ENCODE measurements at regions not wholly inside any gene's neighbourhood (a gene's known extent, or its start where the extent isn't known, plus 50 kb on each side); places are given as distances from the start of the nearest gene placed in this dataset.

DNA sequence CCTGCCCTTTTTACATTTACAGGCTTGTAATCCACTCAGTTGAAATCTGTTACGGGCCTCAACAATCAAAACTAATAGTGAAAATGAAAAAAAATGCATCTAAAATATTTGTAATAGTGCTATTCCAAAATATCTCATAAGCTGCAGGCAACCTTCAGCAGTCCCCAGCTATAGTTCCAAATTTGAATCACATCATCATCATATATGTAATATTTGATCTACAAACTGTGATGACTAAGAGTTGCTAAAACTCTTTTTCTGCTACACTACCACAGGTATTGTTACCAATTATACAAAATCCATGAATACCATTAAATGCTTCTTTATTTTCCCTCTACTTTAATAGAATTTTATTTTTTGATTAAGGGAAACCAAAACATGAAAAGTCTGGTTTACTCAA is 121.4 kb upstream of the RFC3 start:
- Mint-ChIP-seq H3K27me3 (peaks cover 2% of the 10 kb centered on the region), H3K4me1 (no peaks in the 10 kb centered on the region), H3K36me3 (no peaks in the 10 kb centered on the region), H3K9me3 (no peaks in the 10 kb centered on the region), H3K27ac (no peak overlapping the region), H3K4me3 (no peak overlapping the region)

DNA sequence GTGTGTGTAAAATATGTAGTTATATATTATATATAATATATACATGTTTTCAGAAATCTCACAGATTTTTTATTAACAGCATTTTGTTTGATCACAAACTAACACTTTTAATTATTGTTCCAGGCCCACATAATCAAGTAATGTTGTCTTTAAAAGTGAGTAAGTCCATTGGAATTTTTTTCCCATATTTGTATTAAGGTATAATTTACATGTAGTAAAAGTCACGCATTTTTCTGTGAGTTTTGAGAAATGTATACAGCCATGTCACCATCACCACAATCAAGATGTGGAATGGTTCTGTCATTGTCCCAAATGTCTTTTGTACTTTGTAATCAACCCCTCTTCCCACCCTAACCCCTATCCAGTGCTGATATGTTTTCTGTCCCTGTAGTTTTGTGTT is 120.0 kb upstream of the RFC3 start:
- Mint-ChIP-seq H3K4me1 (no peaks in the 10 kb centered on the region), H3K9me3 (no peaks in the 10 kb centered on the region), H3K36me3 (no peaks in the 10 kb centered on the region), H3K4me3 (no peak overlapping the region), H3K27ac (no peak overlapping the region), H3K27me3 (peaks cover 2% of the 10 kb centered on the region)

DNA sequence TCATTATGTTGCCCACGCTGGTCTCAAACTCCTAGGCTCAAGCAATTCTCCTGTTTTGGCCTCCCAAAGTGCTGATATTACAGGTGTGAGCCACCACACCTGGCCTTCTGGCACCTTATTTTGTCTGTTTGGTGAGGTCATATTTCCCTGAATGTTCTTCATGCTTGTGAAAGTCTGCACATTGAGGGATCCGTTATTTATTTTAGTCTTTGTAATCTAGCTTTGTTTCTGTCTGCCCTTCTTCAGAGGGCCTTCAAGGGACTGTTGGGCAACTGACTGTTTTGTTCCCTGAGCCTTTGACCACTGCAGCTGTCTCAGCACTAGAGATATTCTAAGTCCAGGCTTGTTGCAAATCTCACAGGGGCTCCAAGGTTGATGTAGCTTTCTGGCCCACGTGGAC is 110.5 kb upstream of the RFC3 start:
- Mint-ChIP-seq H3K36me3 (peaks cover 5% of the 10 kb centered on the region), H3K9me3 (peaks cover 26% of the 10 kb centered on the region), H3K27me3 (peaks cover 20% of the 10 kb centered on the region), H3K27ac (no peak overlapping the region), H3K4me3 (no peak overlapping the region), H3K4me1 (no peaks in the 10 kb centered on the region)

- no peak overlapping the region for H3K27ac Mint-ChIP-seq
- no peak overlapping the region for H3K4me3 Mint-ChIP-seq
- peaks cover 4% of the 10 kb centered on the region for H3K36me3 Mint-ChIP-seq
- H3K9me3 Mint-ChIP-seq: peaks cover 18% of the 10 kb centered on the region
- H3K4me1 Mint-ChIP-seq: no peaks in the 10 kb centered on the region
- peaks cover 13% of the 10 kb centered on the region for H3K27me3 Mint-ChIP-seq
Observed at GRCh38 chr13:33710924-33711323, 107.0 kb upstream of the RFC3 start.

- peaks cover 13% of the 10 kb centered on the region for H3K27me3 Mint-ChIP-seq
- peaks cover 3% of the 10 kb centered on the region for H3K36me3 Mint-ChIP-seq
- H3K4me1 Mint-ChIP-seq: no peaks in the 10 kb centered on the region
- peak overlapping the region; percentile 74 for H3K27ac Mint-ChIP-seq
- no peak overlapping the region for H3K4me3 Mint-ChIP-seq
- peaks cover 12% of the 10 kb centered on the region for H3K9me3 Mint-ChIP-seq
Observed at GRCh38 chr13:33711436-33711835, 106.5 kb upstream of the RFC3 start.

GRCh38 chr13:33717775-33718174 is 100.2 kb upstream of the RFC3 start:
- no peaks in the 10 kb centered on the region for H3K27me3 Mint-ChIP-seq
- no peak overlapping the region for H3K27ac Mint-ChIP-seq
- peaks cover 6% of the 10 kb centered on the region for H3K9me3 Mint-ChIP-seq
- peaks cover 12% of the 10 kb centered on the region for H3K4me1 Mint-ChIP-seq
- H3K36me3 Mint-ChIP-seq: no peaks in the 10 kb centered on the region
- no peak overlapping the region for H3K4me3 Mint-ChIP-seq

GRCh38 chr13:33721724-33722123 is 96.2 kb upstream of the RFC3 start:
- no peaks in the 10 kb centered on the region for H3K9me3 Mint-ChIP-seq
- no peak overlapping the region for H3K4me3 Mint-ChIP-seq
- H3K4me1 Mint-ChIP-seq: peaks cover 23% of the 10 kb centered on the region
- no peaks in the 10 kb centered on the region for H3K36me3 Mint-ChIP-seq
- no peaks in the 10 kb centered on the region for H3K27me3 Mint-ChIP-seq
- H3K27ac Mint-ChIP-seq: no peak overlapping the region

DNA sequence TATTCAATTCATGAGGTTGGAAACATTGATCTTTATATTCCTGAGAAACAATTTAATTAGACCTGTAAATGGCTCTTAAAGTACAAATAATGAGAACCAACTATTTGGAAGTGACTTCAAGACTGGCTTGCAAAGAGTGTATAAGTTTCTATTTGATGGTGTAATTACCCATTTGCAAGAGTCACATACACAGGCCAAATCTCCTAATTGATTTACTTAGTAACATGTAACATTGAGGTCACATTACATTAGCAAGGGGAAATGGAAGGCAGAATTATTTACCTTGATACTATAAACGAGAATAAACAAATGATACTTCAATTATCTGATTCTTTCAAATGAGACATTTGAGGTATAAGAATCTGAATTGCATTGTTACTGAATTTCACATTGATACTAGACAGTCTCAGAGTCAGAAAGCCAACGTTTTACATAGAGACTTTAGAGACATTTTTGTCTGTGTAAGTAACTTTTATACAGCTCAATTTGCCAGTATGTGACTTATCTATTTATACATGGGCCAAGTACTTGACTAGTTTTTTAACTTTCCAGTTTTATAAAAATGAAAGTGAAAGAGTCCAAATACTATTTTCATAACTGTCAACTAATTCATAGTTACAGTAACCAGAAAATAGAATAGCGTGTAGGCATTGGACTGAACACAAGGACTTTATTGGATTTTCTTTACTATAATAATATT is 95.6 kb upstream of the RFC3 start:
- Mint-ChIP-seq H3K9me3 (no peaks in the 10 kb centered on the region), H3K4me3 (no peak overlapping the region), H3K4me1 (peaks cover 23% of the 10 kb centered on the region), H3K36me3 (no peaks in the 10 kb centered on the region), H3K27ac (peak overlapping the region; percentile 14), H3K27me3 (no peaks in the 10 kb centered on the region)

GRCh38 chr13:33723365-33723764 is 94.6 kb upstream of the RFC3 start:
- no peak overlapping the region for H3K27ac Mint-ChIP-seq
- H3K36me3 Mint-ChIP-seq: no peaks in the 10 kb centered on the region
- H3K9me3 Mint-ChIP-seq: no peaks in the 10 kb centered on the region
- no peaks in the 10 kb centered on the region for H3K27me3 Mint-ChIP-seq
- H3K4me3 Mint-ChIP-seq: no peak overlapping the region
- peaks cover 23% of the 10 kb centered on the region for H3K4me1 Mint-ChIP-seq

- H3K27ac Mint-ChIP-seq: no peak overlapping the region
- H3K4me1 Mint-ChIP-seq: peaks cover 23% of the 10 kb centered on the region
- no peaks in the 10 kb centered on the region for H3K36me3 Mint-ChIP-seq
- H3K27me3 Mint-ChIP-seq: no peaks in the 10 kb centered on the region
- H3K9me3 Mint-ChIP-seq: no peaks in the 10 kb centered on the region
- H3K4me3 Mint-ChIP-seq: peak overlapping the region; percentile 33
Observed at GRCh38 chr13:33723772-33724435, 94.0 kb upstream of the RFC3 start.

- Mint-ChIP-seq H3K9me3 (no peaks in the 10 kb centered on the region), H3K4me1 (peaks cover 23% of the 10 kb centered on the region), H3K27ac (no peak overlapping the region), H3K27me3 (no peaks in the 10 kb centered on the region), H3K36me3 (no peaks in the 10 kb centered on the region), H3K4me3 (no peak overlapping the region)
Observed at GRCh38 chr13:33725340-33725739, 92.6 kb upstream of the RFC3 start.

DNA sequence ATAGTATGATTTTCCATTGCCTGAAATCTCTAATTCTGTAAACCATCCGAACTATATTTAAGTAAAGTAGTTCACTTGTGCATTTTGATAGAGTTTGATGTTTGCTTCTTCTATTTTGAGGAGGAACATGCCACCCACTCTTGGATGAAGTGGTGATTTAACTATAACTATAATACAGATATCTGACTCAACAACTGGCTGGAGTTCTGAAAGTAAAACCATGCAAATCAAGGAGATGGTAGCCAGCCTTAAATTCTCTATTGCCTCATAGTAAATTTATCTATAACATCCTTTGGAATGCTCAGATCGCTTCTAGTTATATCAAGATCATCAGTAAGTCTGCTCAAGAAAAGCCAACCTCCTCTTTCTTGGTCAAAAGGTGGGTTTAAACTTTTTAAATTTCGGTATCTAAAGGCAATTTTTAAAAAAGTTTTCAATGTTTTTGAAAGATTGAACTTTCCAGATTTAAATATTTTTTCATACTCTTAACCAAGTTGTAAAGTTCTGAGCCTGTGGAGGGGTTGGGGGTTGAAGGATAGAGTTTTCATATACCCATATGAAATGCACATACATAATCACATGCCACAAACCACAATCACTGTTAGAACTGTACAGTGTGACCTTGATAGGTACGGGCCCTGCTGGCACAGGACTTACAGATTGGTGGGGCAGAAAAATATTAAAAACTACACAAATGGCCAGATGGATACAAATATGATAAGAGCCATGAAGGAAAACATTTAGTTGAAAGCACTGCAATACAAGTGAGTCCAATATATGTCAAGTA is 90.5 kb upstream of the RFC3 start:
- H3K4me1 Mint-ChIP-seq: peaks cover 13% of the 10 kb centered on the region
- H3K9me3 Mint-ChIP-seq: no peaks in the 10 kb centered on the region
- no peak overlapping the region for H3K27ac Mint-ChIP-seq
- H3K4me3 Mint-ChIP-seq: no peak overlapping the region
- H3K27me3 Mint-ChIP-seq: no peaks in the 10 kb centered on the region
- no peaks in the 10 kb centered on the region for H3K36me3 Mint-ChIP-seq

GRCh38 chr13:33728271-33729037 is 89.5 kb upstream of the RFC3 start:
- no peaks in the 10 kb centered on the region for H3K36me3 Mint-ChIP-seq
- no peak overlapping the region for H3K4me3 Mint-ChIP-seq
- no peaks in the 10 kb centered on the region for H3K9me3 Mint-ChIP-seq
- H3K4me1 Mint-ChIP-seq: peaks cover 5% of the 10 kb centered on the region
- no peaks in the 10 kb centered on the region for H3K27me3 Mint-ChIP-seq
- no peak overlapping the region for H3K27ac Mint-ChIP-seq

- no peaks in the 10 kb centered on the region for H3K27me3 Mint-ChIP-seq
- H3K9me3 Mint-ChIP-seq: no peaks in the 10 kb centered on the region
- H3K4me1 Mint-ChIP-seq: no peaks in the 10 kb centered on the region
- H3K36me3 Mint-ChIP-seq: no peaks in the 10 kb centered on the region
- no peak overlapping the region for H3K4me3 Mint-ChIP-seq
- H3K27ac Mint-ChIP-seq: no peak overlapping the region
Observed at GRCh38 chr13:33730147-33730546, 87.8 kb upstream of the RFC3 start.

GRCh38 chr13:33730619-33731018 is 87.3 kb upstream of the RFC3 start:
- Mint-ChIP-seq H3K4me1 (no peaks in the 10 kb centered on the region), H3K36me3 (no peaks in the 10 kb centered on the region), H3K4me3 (no peak overlapping the region), H3K27me3 (no peaks in the 10 kb centered on the region), H3K27ac (no peak overlapping the region), H3K9me3 (no peaks in the 10 kb centered on the region)
